ENCODE measurements at regions not wholly inside any gene's neighbourhood (a gene's known extent, or its start where the extent isn't known, plus 50 kb on each side); places are given as distances from the start of the nearest gene placed in this dataset.

GRCh38 chr20:60331688-60332300 lies 373.6 kb downstream of the CDH26 start:
- DNase-seq = no peak

GRCh38 chr20:60332523-60332922 lies 374.3 kb downstream of the CDH26 start:
- DNase-seq = no peak

- no peak for DNase-seq
Measured at GRCh38 chr20:60334911-60335310, 376.7 kb downstream of the CDH26 start.

- DNase-seq = no peak
Measured at GRCh38 chr20:60338556-60338955, 380.3 kb downstream of the CDH26 start.

GRCh38 chr20:60339738-60340137 lies 381.5 kb downstream of the CDH26 start:
- no peak for DNase-seq

GRCh38 chr20:60340232-60340631 lies 382.0 kb downstream of the CDH26 start:
- no peak for DNase-seq

GRCh38 chr20:60341062-60341461 lies 382.8 kb downstream of the CDH26 start:
- no peak for DNase-seq

GRCh38 chr20:60345106-60345505 lies 386.9 kb downstream of the CDH26 start:
- DNase-seq = no peak

- no peak for DNase-seq
Measured at GRCh38 chr20:60349418-60349817, 391.2 kb downstream of the CDH26 start.

GRCh38 chr20:60352017-60352416 lies 393.8 kb downstream of the CDH26 start:
- DNase-seq = no peak

- no peak for DNase-seq
Measured at GRCh38 chr20:60352596-60352995, 394.4 kb downstream of the CDH26 start.

GRCh38 chr20:60354024-60354580 lies 395.9 kb downstream of the CDH26 start:
- no peak for DNase-seq

GRCh38 chr20:60358101-60358500 lies 399.9 kb downstream of the CDH26 start:
- no peak for DNase-seq

GRCh38 chr20:60359010-60359409 lies 400.8 kb downstream of the CDH26 start:
- no peak for DNase-seq

- DNase-seq = no peak
Measured at GRCh38 chr20:60361761-60362395, 403.7 kb downstream of the CDH26 start.

GRCh38 chr20:60362531-60362930 lies 404.3 kb downstream of the CDH26 start:
- DNase-seq = no peak

- DNase-seq = no peak
Measured at GRCh38 chr20:60363698-60364097, 405.5 kb downstream of the CDH26 start.

GRCh38 chr20:60365064-60365666 lies 406.9 kb downstream of the CDH26 start:
- no peak for DNase-seq

GRCh38 chr20:60365882-60366281 lies 407.7 kb downstream of the CDH26 start:
- DNase-seq = no peak

- DNase-seq = no peak
Measured at GRCh38 chr20:60371384-60371783, 413.2 kb downstream of the CDH26 start.

- DNase-seq = no peak
Measured at GRCh38 chr20:60372275-60372674, 414.1 kb downstream of the CDH26 start.

GRCh38 chr20:60372822-60373221 lies 414.6 kb downstream of the CDH26 start:
- no peak for DNase-seq

GRCh38 chr20:60378620-60379019 lies 420.4 kb downstream of the CDH26 start:
- DNase-seq = no peak
